ENCODE measurements at regions not wholly inside any gene's neighbourhood (a gene's known extent, or its start where the extent isn't known, plus 50 kb on each side); places are given as distances from the start of the nearest gene placed in this dataset.

DNA sequence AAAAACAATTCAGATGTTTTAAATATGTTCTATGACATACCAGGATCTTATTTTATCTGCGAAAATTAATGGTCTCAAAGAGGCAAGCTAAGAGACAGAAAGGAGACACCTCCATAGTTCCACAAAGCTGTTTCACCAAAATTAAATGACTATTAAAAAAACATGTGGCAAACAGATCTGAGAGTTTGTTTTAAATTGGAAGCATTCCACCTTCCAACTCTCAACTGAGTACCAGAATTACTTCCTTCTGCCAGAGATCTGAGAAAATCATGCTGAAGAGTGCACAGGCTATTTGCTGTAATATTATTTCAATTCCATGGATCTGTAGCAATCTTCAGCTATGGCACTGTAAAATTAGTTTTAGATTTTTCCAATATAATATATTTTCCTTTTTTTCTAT lies 669.5 kb upstream of the MARCKS start:
- Mint-ChIP-seq H3K4me1 (ENCODE audit: low read depth, unreplicated experiment) (peaks cover 26% of the 10 kb centered on the region), H3K4me3 (ENCODE audit: unreplicated experiment) (no peak overlapping the region), H3K27ac (ENCODE audit: unreplicated experiment) (no peak overlapping the region), H3K36me3 (ENCODE audit: low read depth, unreplicated experiment) (no peaks in the 10 kb centered on the region), H3K27me3 (ENCODE audit: low read depth, unreplicated experiment) (no peaks in the 10 kb centered on the region), H3K9me3 (ENCODE audit: unreplicated experiment) (peaks cover 2% of the 10 kb centered on the region)
- no peaks in the 10 kb centered on the region for H3K27me3 ChIP-seq (ENCODE audit: insufficient read depth, low read length)
- H3K36me3 ChIP-seq (ENCODE audit: insufficient read depth, low read length): no peaks in the 10 kb centered on the region
- no peak overlapping the region for H3K9ac ChIP-seq (ENCODE audit: low read length)
- H3K79me2 ChIP-seq (ENCODE audit: insufficient read depth, low read length): no peaks in the 10 kb centered on the region
- H3K27ac ChIP-seq (ENCODE audit: low read depth, low read length): no peak overlapping the region
- H4K20me1 ChIP-seq (ENCODE audit: insufficient read depth, low read length): no peaks in the 10 kb centered on the region
- H3K4me2 ChIP-seq (ENCODE audit: low read length): no peak overlapping the region
- FAIRE-seq (no peak), DNase-seq (ENCODE audit: low read depth) (no peak)
- H3K4me1 ChIP-seq (ENCODE audit: insufficient read depth, low read length): peaks cover 25% of the 10 kb centered on the region
- H3K4me3 ChIP-seq (ENCODE audit: insufficient read depth, low read depth, low read length): no peak overlapping the region
- TF ChIP-seq EZH2 (IDR thresholded peaks at IDR 0.05; ENCODE audit: insufficient read depth, low read length): no peak
- TF ChIP-seq, protein P1, sequence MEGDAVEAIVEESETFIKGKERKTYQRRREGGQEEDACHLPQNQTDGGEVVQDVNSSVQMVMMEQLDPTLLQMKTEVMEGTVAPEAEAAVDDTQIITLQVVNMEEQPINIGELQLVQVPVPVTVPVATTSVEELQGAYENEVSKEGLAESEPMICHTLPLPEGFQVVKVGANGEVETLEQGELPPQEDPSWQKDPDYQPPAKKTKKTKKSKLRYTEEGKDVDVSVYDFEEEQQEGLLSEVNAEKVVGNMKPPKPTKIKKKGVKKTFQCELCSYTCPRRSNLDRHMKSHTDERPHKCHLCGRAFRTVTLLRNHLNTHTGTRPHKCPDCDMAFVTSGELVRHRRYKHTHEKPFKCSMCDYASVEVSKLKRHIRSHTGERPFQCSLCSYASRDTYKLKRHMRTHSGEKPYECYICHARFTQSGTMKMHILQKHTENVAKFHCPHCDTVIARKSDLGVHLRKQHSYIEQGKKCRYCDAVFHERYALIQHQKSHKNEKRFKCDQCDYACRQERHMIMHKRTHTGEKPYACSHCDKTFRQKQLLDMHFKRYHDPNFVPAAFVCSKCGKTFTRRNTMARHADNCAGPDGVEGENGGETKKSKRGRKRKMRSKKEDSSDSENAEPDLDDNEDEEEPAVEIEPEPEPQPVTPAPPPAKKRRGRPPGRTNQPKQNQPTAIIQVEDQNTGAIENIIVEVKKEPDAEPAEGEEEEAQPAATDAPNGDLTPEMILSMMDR (IDR thresholded peaks at IDR 0.05; ENCODE audit: insufficient read depth, low read depth, low read length): no peak
- H2AFZ ChIP-seq (ENCODE audit: low read depth, low read length): no peak overlapping the region
- no peaks in the 10 kb centered on the region for H3K9me3 ChIP-seq (ENCODE audit: insufficient read depth, low read depth, low read length)

DNA sequence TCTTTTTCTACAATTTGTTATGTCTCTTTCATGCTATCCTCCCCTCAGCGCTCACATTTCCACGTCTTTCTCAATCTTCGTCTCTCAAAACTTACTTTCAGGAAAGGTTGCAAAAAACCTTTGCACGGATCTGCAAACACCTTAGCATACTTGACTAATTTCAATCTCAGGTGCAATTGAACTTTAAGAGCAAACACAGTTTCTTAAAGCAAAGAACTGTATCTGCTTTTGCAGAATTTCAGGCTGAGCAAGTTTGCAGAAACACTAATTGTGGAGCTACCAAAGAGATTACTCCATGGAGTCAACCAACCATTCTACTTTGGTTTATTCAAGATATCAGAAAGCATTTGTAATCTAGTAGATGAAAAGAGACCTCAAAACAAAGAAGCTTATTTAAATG lies 668.2 kb upstream of the MARCKS start:
- Histone ChIP-seq H3K4me1 (ENCODE audit: insufficient read depth, low read length) (peaks cover 13% of the 10 kb centered on the region), H3K27me3 (ENCODE audit: insufficient read depth, low read length) (no peaks in the 10 kb centered on the region), H2AFZ (ENCODE audit: low read depth, low read length) (no peak overlapping the region), H3K4me2 (ENCODE audit: low read length) (no peak overlapping the region), H3K36me3 (ENCODE audit: insufficient read depth, low read length) (no peaks in the 10 kb centered on the region), H3K27ac (ENCODE audit: low read depth, low read length) (no peak overlapping the region), H4K20me1 (ENCODE audit: insufficient read depth, low read length) (no peaks in the 10 kb centered on the region), H3K9ac (ENCODE audit: low read length) (no peak overlapping the region), H3K4me3 (ENCODE audit: insufficient read depth, low read depth, low read length) (no peak overlapping the region), H3K79me2 (ENCODE audit: insufficient read depth, low read length) (no peaks in the 10 kb centered on the region), H3K9me3 (ENCODE audit: insufficient read depth, low read depth, low read length) (peaks cover 2% of the 10 kb centered on the region)
- peaks cover 3% of the 10 kb centered on the region for H3K36me3 Mint-ChIP-seq (ENCODE audit: low read depth, unreplicated experiment)
- H3K4me3 Mint-ChIP-seq (ENCODE audit: unreplicated experiment): no peak overlapping the region
- no peak overlapping the region for H3K27ac Mint-ChIP-seq (ENCODE audit: unreplicated experiment)
- FAIRE-seq (no peak), DNase-seq (ENCODE audit: low read depth) (no peak)
- H3K4me1 Mint-ChIP-seq (ENCODE audit: low read depth, unreplicated experiment): peaks cover 15% of the 10 kb centered on the region
- peaks cover 10% of the 10 kb centered on the region for H3K9me3 Mint-ChIP-seq (ENCODE audit: unreplicated experiment)
- no peak for TF ChIP-seq EZH2 (IDR thresholded peaks at IDR 0.05; ENCODE audit: insufficient read depth, low read length)
- TF ChIP-seq, protein P1 (IDR thresholded peaks at IDR 0.05; ENCODE audit: insufficient read depth, low read depth, low read length): no peak
- no peaks in the 10 kb centered on the region for H3K27me3 Mint-ChIP-seq (ENCODE audit: low read depth, unreplicated experiment)

DNA sequence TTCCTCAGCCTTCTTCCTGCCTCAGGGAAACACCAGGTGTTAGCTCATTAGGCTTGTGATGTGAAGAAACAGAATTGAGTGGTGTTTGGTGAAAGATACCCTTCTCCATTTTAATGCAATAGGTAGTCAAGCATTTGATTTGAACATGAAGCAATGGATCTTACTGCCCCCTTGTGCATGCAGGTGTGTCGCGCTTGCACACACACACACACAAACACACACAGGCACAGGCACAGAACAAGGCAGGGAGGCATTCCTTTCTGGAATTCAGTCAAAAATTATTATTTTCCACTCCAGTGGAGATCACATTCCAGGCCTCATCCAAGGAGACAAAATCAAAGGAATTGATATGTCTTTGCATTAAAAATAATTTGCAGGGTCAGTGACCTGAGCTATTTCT lies 667.0 kb upstream of the MARCKS start:
- H3K36me3 Mint-ChIP-seq (ENCODE audit: low read depth, unreplicated experiment): peaks cover 3% of the 10 kb centered on the region
- no peaks in the 10 kb centered on the region for H4K20me1 ChIP-seq (ENCODE audit: insufficient read depth, low read length)
- H3K27me3 ChIP-seq (ENCODE audit: insufficient read depth, low read length): no peaks in the 10 kb centered on the region
- no peaks in the 10 kb centered on the region for H3K79me2 ChIP-seq (ENCODE audit: insufficient read depth, low read length)
- DNase-seq (ENCODE audit: low read depth) (no peak), FAIRE-seq (no peak)
- H3K4me1 ChIP-seq (ENCODE audit: insufficient read depth, low read length): peaks cover 4% of the 10 kb centered on the region
- H2AFZ ChIP-seq (ENCODE audit: low read depth, low read length): no peak overlapping the region
- no peak overlapping the region for H3K4me3 Mint-ChIP-seq (ENCODE audit: unreplicated experiment)
- H3K4me2 ChIP-seq (ENCODE audit: low read length): no peak overlapping the region
- H3K27ac Mint-ChIP-seq (ENCODE audit: unreplicated experiment): no peak overlapping the region
- peaks cover 10% of the 10 kb centered on the region for H3K9me3 Mint-ChIP-seq (ENCODE audit: unreplicated experiment)
- no peak overlapping the region for H3K9ac ChIP-seq (ENCODE audit: low read length)
- peaks cover 2% of the 10 kb centered on the region for H3K9me3 ChIP-seq (ENCODE audit: insufficient read depth, low read depth, low read length)
- H3K4me1 Mint-ChIP-seq (ENCODE audit: low read depth, unreplicated experiment): peaks cover 3% of the 10 kb centered on the region
- no peaks in the 10 kb centered on the region for H3K36me3 ChIP-seq (ENCODE audit: insufficient read depth, low read length)
- H3K27me3 Mint-ChIP-seq (ENCODE audit: low read depth, unreplicated experiment): no peaks in the 10 kb centered on the region
- TF ChIP-seq, protein P1 (IDR thresholded peaks at IDR 0.05; ENCODE audit: insufficient read depth, low read depth, low read length): no peak
- H3K27ac ChIP-seq (ENCODE audit: low read depth, low read length): no peak overlapping the region
- no peak overlapping the region for H3K4me3 ChIP-seq (ENCODE audit: insufficient read depth, low read depth, low read length)
